ENCODE measurements at regions not wholly inside any gene's neighbourhood (a gene's known extent, or its start where the extent isn't known, plus 50 kb on each side); places are given as distances from the start of the nearest gene placed in this dataset.
"Not testable (repeated sequence)": the region's sequence is repeated elsewhere in the genome, so short reads cannot be mapped to it uniquely, and the experiment has no call there.

- H3K9me3 ChIP-seq (ENCODE audit: low read length): no peaks in the 10 kb centered on the region
- H2AFZ ChIP-seq (ENCODE audit: low read length): no peak overlapping the region
- no peak for DNase-seq
- no peaks in the 10 kb centered on the region for H3K36me3 ChIP-seq (ENCODE audit: insufficient read depth, low read length)
- H3K4me2 ChIP-seq (ENCODE audit: low read depth, low read length, poor library complexity, severe bottlenecking): no peak overlapping the region
- no peaks in the 10 kb centered on the region for H4K20me1 ChIP-seq (ENCODE audit: insufficient read depth, low read depth, low read length)
- H3K79me2 ChIP-seq (ENCODE audit: low read length): no peaks in the 10 kb centered on the region
- H3K4me1 ChIP-seq (ENCODE audit: low read length): no peaks in the 10 kb centered on the region
- no peak overlapping the region for H3K4me3 ChIP-seq (ENCODE audit: low read length)
- no peak overlapping the region for H3K9ac ChIP-seq (ENCODE audit: low read length)
- H3K27me3 ChIP-seq (ENCODE audit: low read length): no peaks in the 10 kb centered on the region
- H3K27ac ChIP-seq (ENCODE audit: low read length): no peak overlapping the region
- no peaks in the 10 kb centered on the region for H3K9me2 ChIP-seq (replicated peaks; ENCODE audit: insufficient read depth, low read length)
Observed at GRCh38 chr6:94902974-94903628, 674.2 kb upstream of the MANEA start.

GRCh38 chr6:94899191-94899590, 678.1 kb upstream of the MANEA start:
- no peak overlapping the region for H3K4me2 ChIP-seq (ENCODE audit: low read depth, low read length, poor library complexity, severe bottlenecking)
- no peaks in the 10 kb centered on the region for H3K27me3 ChIP-seq (ENCODE audit: low read length)
- no peaks in the 10 kb centered on the region for H3K9me2 ChIP-seq (replicated peaks; ENCODE audit: insufficient read depth, low read length)
- no peak overlapping the region for H3K27ac ChIP-seq (ENCODE audit: low read length)
- no peak overlapping the region for H2AFZ ChIP-seq (ENCODE audit: low read length)
- no peaks in the 10 kb centered on the region for H3K79me2 ChIP-seq (ENCODE audit: low read length)
- no peaks in the 10 kb centered on the region for H3K36me3 ChIP-seq (ENCODE audit: insufficient read depth, low read length)
- H3K9ac ChIP-seq (ENCODE audit: low read length): no peak overlapping the region
- no peaks in the 10 kb centered on the region for H4K20me1 ChIP-seq (ENCODE audit: insufficient read depth, low read depth, low read length)
- H3K9me3 ChIP-seq (ENCODE audit: low read length): no peaks in the 10 kb centered on the region
- no peak overlapping the region for H3K4me3 ChIP-seq (ENCODE audit: low read length)
- DNase-seq: no peak
- H3K4me1 ChIP-seq (ENCODE audit: low read length): no peaks in the 10 kb centered on the region

DNA sequence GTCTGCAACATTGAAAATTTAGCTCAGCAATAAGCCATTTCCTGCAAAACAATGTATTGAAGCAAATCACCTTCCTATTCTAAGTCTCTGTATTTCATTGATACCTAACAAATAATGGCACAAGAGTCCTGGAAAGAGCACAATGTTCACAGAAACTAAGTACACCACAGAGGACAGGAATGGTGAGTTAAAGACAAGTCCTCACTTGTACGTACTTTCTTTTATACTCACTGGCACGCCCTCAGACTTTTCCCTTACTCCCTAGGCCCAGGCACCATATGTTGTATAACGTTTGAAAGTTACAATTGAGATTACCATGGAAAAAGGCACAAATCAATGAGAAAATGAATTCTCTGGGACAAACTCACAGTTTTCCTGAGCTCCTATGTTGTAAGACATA, 683.0 kb upstream of the MANEA start:
- Histone ChIP-seq H3K9me3 (ENCODE audit: low read length) (no peaks in the 10 kb centered on the region), H3K9me2 (replicated peaks; ENCODE audit: insufficient read depth, low read length) (no peaks in the 10 kb centered on the region), H3K27ac (ENCODE audit: low read length) (no peak overlapping the region), H3K27me3 (ENCODE audit: low read length) (no peaks in the 10 kb centered on the region), H2AFZ (ENCODE audit: low read length) (no peak overlapping the region), H3K9ac (ENCODE audit: low read length) (no peak overlapping the region), H4K20me1 (ENCODE audit: insufficient read depth, low read depth, low read length) (no peaks in the 10 kb centered on the region), H3K36me3 (ENCODE audit: insufficient read depth, low read length) (no peaks in the 10 kb centered on the region), H3K4me1 (ENCODE audit: low read length) (no peaks in the 10 kb centered on the region), H3K79me2 (ENCODE audit: low read length) (no peaks in the 10 kb centered on the region), H3K4me2 (ENCODE audit: low read depth, low read length, poor library complexity, severe bottlenecking) (no peak overlapping the region), H3K4me3 (ENCODE audit: low read length) (no peak overlapping the region)
- DNase-seq: no peak

DNA sequence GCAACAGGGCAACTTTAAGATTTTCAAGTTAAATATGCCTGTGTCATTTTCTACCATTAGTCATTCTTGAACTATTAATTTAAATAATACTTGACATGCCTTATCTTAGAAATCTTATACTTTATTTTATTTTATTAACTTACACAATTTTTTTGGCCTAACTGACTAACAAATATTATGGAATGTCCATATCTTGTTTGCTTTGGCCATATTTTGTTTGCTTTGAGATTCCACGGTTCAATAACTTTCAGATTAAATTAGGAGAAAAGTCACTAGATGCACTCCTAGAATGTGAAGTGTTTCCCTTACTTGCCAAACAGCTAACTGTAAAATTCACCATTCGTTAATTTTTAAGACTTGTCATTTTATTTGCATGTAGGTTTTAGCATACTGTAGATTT, 684.0 kb upstream of the MANEA start:
- H4K20me1 ChIP-seq (ENCODE audit: insufficient read depth, low read depth, low read length): no peaks in the 10 kb centered on the region
- H3K9ac ChIP-seq (ENCODE audit: low read length): no peak overlapping the region
- H3K9me3 ChIP-seq (ENCODE audit: low read length): no peaks in the 10 kb centered on the region
- no peaks in the 10 kb centered on the region for H3K79me2 ChIP-seq (ENCODE audit: low read length)
- no peak overlapping the region for H3K4me3 ChIP-seq (ENCODE audit: low read length)
- no peak overlapping the region for H3K4me2 ChIP-seq (ENCODE audit: low read depth, low read length, poor library complexity, severe bottlenecking)
- no peak overlapping the region for H2AFZ ChIP-seq (ENCODE audit: low read length)
- H3K27me3 ChIP-seq (ENCODE audit: low read length): no peaks in the 10 kb centered on the region
- DNase-seq: no peak
- H3K9me2 ChIP-seq (replicated peaks; ENCODE audit: insufficient read depth, low read length): no peaks in the 10 kb centered on the region
- no peaks in the 10 kb centered on the region for H3K4me1 ChIP-seq (ENCODE audit: low read length)
- H3K27ac ChIP-seq (ENCODE audit: low read length): no peak overlapping the region
- H3K36me3 ChIP-seq (ENCODE audit: insufficient read depth, low read length): no peaks in the 10 kb centered on the region

- H3K79me2 ChIP-seq (ENCODE audit: low read length); H3K27ac ChIP-seq (ENCODE audit: low read length); H3K4me1 ChIP-seq (ENCODE audit: low read length): not testable (repeated sequence)
Observed at GRCh38 chr6:94873819-94874218, 703.5 kb upstream of the MANEA start.

GRCh38 chr6:94862112-94862511, 715.2 kb upstream of the MANEA start:
- Histone ChIP-seq H3K36me3 (ENCODE audit: insufficient read depth, low read length) (no peaks in the 10 kb centered on the region), H3K79me2 (ENCODE audit: low read length) (no peaks in the 10 kb centered on the region), H2AFZ (ENCODE audit: low read length) (no peak overlapping the region), H3K9ac (ENCODE audit: low read length) (no peak overlapping the region), H3K4me1 (ENCODE audit: low read length) (no peaks in the 10 kb centered on the region), H4K20me1 (ENCODE audit: insufficient read depth, low read depth, low read length) (no peaks in the 10 kb centered on the region), H3K9me3 (ENCODE audit: low read length) (no peaks in the 10 kb centered on the region), H3K4me3 (ENCODE audit: low read length) (no peak overlapping the region), H3K9me2 (replicated peaks; ENCODE audit: insufficient read depth, low read length) (0 out of 2 replicates have a peak, but pooled peaks cover 4% of the 10 kb centered on the region), H3K4me2 (ENCODE audit: low read depth, low read length, poor library complexity, severe bottlenecking) (no peak overlapping the region), H3K27me3 (ENCODE audit: low read length) (no peaks in the 10 kb centered on the region), H3K27ac (ENCODE audit: low read length) (no peak overlapping the region)
- no peak for DNase-seq

More at GRCh38 chr6:94873819-94874218, 703.5 kb upstream of the MANEA start:
- not testable (repeated sequence) for H3K9me2 ChIP-seq (replicated peaks; ENCODE audit: insufficient read depth, low read length); H3K27me3 ChIP-seq (ENCODE audit: low read length); H3K36me3 ChIP-seq (ENCODE audit: insufficient read depth, low read length); H4K20me1 ChIP-seq (ENCODE audit: insufficient read depth, low read depth, low read length); H3K9me3 ChIP-seq (ENCODE audit: low read length)
- Histone ChIP-seq H3K4me2 (ENCODE audit: low read depth, low read length, poor library complexity, severe bottlenecking) (peak overlapping the region; percentile 29), H3K4me3 (ENCODE audit: low read length) (peak overlapping the region; percentile 58; the same call in 1 of the 2 replicates), H2AFZ (ENCODE audit: low read length) (peak overlapping the region; percentile 28; the same call in 1 of the 2 replicates), H3K9ac (ENCODE audit: low read length) (peak overlapping the region; percentile 30; the same call in 1 of the 2 replicates)
- peak; percentile 27 for DNase-seq

DNA sequence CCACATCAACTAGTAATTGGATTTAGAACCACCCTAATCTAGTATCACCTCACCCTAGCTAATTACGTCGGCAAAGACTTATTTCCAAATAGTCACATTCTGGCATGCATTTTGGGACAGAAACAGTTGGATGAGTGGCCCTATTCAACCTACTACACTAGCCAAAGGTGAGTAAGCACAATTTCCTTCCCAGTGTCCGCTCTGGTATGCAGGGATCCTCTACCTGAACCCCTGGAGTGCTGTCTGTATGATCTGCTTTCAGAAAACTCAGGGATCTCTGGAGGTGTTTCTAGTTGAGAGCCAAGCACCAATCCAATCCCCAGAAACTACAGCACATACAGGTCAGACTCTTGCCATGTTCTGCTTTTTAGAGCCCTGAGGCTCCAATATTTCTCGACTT, 717.4 kb upstream of the MANEA start:
- H2AFZ ChIP-seq (ENCODE audit: low read length): no peak overlapping the region
- no peaks in the 10 kb centered on the region for H3K79me2 ChIP-seq (ENCODE audit: low read length)
- no peaks in the 10 kb centered on the region for H3K4me1 ChIP-seq (ENCODE audit: low read length)
- H3K27me3 ChIP-seq (ENCODE audit: low read length): no peaks in the 10 kb centered on the region
- H4K20me1 ChIP-seq (ENCODE audit: insufficient read depth, low read depth, low read length): no peaks in the 10 kb centered on the region
- DNase-seq: no peak
- H3K36me3 ChIP-seq (ENCODE audit: insufficient read depth, low read length): no peaks in the 10 kb centered on the region
- H3K4me3 ChIP-seq (ENCODE audit: low read length): no peak overlapping the region
- H3K27ac ChIP-seq (ENCODE audit: low read length): no peak overlapping the region
- H3K9ac ChIP-seq (ENCODE audit: low read length): no peak overlapping the region
- H3K9me2 ChIP-seq (replicated peaks; ENCODE audit: insufficient read depth, low read length): no peaks in the 10 kb centered on the region
- no peaks in the 10 kb centered on the region for H3K9me3 ChIP-seq (ENCODE audit: low read length)
- H3K4me2 ChIP-seq (ENCODE audit: low read depth, low read length, poor library complexity, severe bottlenecking): no peak overlapping the region

GRCh38 chr6:94856999-94857398, 720.3 kb upstream of the MANEA start:
- DNase-seq; H3K9me2 ChIP-seq (replicated peaks; ENCODE audit: insufficient read depth, low read length); H3K27ac ChIP-seq (ENCODE audit: low read length); H3K4me2 ChIP-seq (ENCODE audit: low read depth, low read length, poor library complexity, severe bottlenecking); H3K79me2 ChIP-seq (ENCODE audit: low read length); H3K27me3 ChIP-seq (ENCODE audit: low read length); H2AFZ ChIP-seq (ENCODE audit: low read length); H3K9me3 ChIP-seq (ENCODE audit: low read length); H3K4me3 ChIP-seq (ENCODE audit: low read length); H3K9ac ChIP-seq (ENCODE audit: low read length); H3K4me1 ChIP-seq (ENCODE audit: low read length); H4K20me1 ChIP-seq (ENCODE audit: insufficient read depth, low read depth, low read length); H3K36me3 ChIP-seq (ENCODE audit: insufficient read depth, low read length): not testable (repeated sequence)

DNA sequence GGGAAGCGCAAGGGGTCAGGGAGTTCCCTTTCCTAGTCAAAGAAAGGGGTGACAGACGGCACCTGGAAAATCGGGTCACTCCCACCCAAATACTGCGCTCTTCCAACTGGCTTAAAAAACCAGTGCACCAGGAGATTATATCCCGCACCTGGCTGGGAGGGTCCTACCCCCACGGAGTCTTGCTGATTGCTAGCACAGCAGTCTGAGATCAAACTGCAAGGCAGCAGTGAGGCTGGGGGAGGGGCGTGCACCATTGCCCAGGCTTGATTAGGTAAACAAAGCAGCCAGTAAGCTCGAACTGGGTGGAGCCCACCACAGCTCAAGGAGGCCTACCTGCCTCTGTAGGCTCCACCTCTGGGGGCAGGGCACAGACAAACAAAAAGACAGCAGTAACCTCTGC, 726.0 kb upstream of the MANEA start:
- not testable (repeated sequence) for H3K9me2 ChIP-seq (replicated peaks; ENCODE audit: insufficient read depth, low read length); H3K27me3 ChIP-seq (ENCODE audit: low read length); H3K27ac ChIP-seq (ENCODE audit: low read length); DNase-seq; H3K9me3 ChIP-seq (ENCODE audit: low read length); H3K4me2 ChIP-seq (ENCODE audit: low read depth, low read length, poor library complexity, severe bottlenecking); H3K4me3 ChIP-seq (ENCODE audit: low read length); H3K36me3 ChIP-seq (ENCODE audit: insufficient read depth, low read length); H3K4me1 ChIP-seq (ENCODE audit: low read length); H3K9ac ChIP-seq (ENCODE audit: low read length); H4K20me1 ChIP-seq (ENCODE audit: insufficient read depth, low read depth, low read length); H2AFZ ChIP-seq (ENCODE audit: low read length); H3K79me2 ChIP-seq (ENCODE audit: low read length)

Measured in Karpas-422 (cell line).